Suprapubic skin (tissue), 4 donors: ENCODE measurements at regions not wholly inside any gene's neighbourhood (a gene's known extent, or its start where the extent isn't known, plus 50 kb on each side); places are given as distances from the start of the nearest gene placed in this dataset.

Source experiments
- DNase-seq, 2 donors: peaks; one replicate each; pipeline ENCODE4 v3.0.0-alpha.2; 2019; ENCODE audit warnings: low spot score in 2 of 2
- H3K27ac ChIP-seq: fragments of 200-600 bp; sonication (generic); one replicate; pipeline ENCODE4 v1.5.1; 2019
- H3K27me3 ChIP-seq: fragments of 200-600 bp; sonication (generic); one replicate; pipeline ENCODE4 v1.5.1; 2019
- H3K36me3 ChIP-seq: fragments of 200-600 bp; sonication (generic); one replicate; pipeline ENCODE4 v1.5.1; 2019
- H3K4me1 ChIP-seq: fragments of 200-600 bp; sonication (generic); one replicate; pipeline ENCODE4 v1.5.1; 2019
- H3K4me3 ChIP-seq: fragments of 200-600 bp; sonication (generic); one replicate; pipeline ENCODE4 v1.5.1; 2019; ENCODE audit warnings: mild to moderate bottlenecking
- H3K9me3 ChIP-seq: fragments of 200-600 bp; sonication (generic); one replicate; pipeline ENCODE4 v1.5.1; 2019
- EP300 ChIP-seq: sonication (generic); formaldehyde crosslinking; IDR thresholded peaks from one replicate; pipeline ENCODE4 v1.6.1; 2017; ENCODE audit warnings: antibody characterized with exemption
- POLR2A ChIP-seq, 2 donors: fragments of 450-650 bp; IDR thresholded peaks; one replicate each; pipeline ENCODE4 v1.6.1; 2017; ENCODE audit warnings: antibody characterized with exemption in 2 of 2, mild to moderate bottlenecking in 2 of 2, moderate library complexity in 2 of 2
- POLR2AphosphoS5 ChIP-seq, 3 donors: sonication (generic); formaldehyde crosslinking; IDR thresholded peaks; one replicate each; pipeline ENCODE4 v1.6.1; 2017; ENCODE audit warnings: antibody characterized with exemption in 3 of 3
- WGBS: methylation state at CpG from one replicate; pipeline ENCODE4 v1.1.5; 2018; 5-methylcytosine and 5-hydroxymethylcytosine counted together
- TF ChIP-seq, protein P1 (sequence below), 2 donors: fragments of 200-600 bp in 1 of 2; fragments of 450-650 bp in 1 of 2; sonication (generic) in 1 of 2; IDR thresholded peaks; one replicate each; pipeline ENCODE4 v1.5.1; 2016 to 2019; ENCODE audit warnings: antibody characterized with exemption in 2 of 2, mild to moderate bottlenecking in 1 of 2, moderate library complexity in 1 of 2

DNA sequence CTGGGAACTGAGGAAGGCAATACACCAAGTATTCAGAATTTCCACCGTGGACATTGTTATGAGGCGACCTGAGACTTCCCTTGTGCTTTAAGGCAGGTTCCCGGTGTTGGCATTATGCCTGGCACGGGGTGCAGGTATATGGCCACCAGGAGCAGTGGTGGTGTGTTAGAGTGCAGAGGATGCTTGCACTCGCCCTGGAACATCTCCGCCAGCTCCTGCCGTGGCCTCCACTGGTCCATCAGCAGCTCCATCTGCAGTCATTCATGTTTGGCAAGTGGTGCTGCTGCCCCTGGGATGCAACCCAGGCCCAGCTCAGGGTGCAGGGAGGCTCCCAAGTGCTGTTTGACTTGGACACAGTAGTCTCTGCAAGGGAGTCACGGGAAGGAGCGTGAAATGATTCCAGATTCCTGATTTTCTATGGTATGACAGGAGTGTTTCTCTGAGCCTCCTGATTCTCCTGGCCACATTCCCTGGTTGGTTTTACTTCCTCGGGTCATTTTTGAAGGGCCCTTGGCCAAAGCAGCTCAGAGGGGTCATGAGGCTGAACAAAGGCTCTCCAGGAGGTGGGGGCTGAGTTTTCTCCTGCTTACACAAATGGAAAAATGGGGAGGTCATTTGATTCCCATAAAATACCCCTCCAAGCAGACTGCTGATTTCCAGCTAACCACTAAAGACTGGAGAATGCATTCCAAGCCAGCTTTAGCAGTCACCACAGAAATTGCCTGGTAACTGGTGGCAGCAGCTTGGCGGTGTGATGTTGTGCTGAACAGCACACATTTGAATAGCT is 60.4 kb upstream of the PSEN2 start:
- Histone ChIP-seq H3K27ac (no peak overlapping the region), H3K27me3 (no peaks in the 10 kb centered on the region), H3K36me3 (no peaks in the 10 kb centered on the region), H3K9me3 (no peaks in the 10 kb centered on the region), H3K4me3 (no peak overlapping the region), H3K4me1 (peaks cover 16% of the 10 kb centered on the region)
- no peak for TF ChIP-seq POLR2A (IDR thresholded peaks at IDR 0.05)
- WGBS, result 91% methylated on average over 10 of the region's 11 CpGs
- no peak for DNase-seq

DNA sequence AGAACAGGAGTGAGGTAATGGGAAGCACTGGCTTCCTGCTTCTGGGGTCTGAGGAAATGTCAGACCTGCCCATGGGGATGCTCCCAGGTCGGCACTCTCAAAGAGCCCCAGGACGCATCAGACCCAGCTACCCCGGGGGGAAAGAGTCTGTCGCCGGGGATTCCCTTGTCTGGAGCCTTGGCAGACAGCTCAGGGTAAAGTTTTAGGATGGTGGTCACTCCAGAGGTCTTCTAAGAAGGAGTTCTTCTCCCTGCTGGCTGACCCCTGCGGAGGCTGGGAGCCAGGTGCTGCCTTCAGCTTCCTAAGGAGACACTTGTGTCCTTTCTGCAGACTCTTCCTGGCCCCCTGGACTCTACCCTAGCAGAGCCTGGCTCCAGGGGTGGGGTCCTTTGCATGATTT is 61.9 kb upstream of the PSEN2 start:
- Histone ChIP-seq H3K4me1 (peaks cover 6% of the 10 kb centered on the region), H3K4me3 (no peak overlapping the region), H3K36me3 (no peaks in the 10 kb centered on the region), H3K9me3 (no peaks in the 10 kb centered on the region), H3K27me3 (no peaks in the 10 kb centered on the region), H3K27ac (no peak overlapping the region)
- no peak for DNase-seq
- 95% methylated on average over 5 of the region's 6 CpGs for WGBS
- TF ChIP-seq POLR2A (IDR thresholded peaks at IDR 0.05), result no peak
- TF ChIP-seq POLR2AphosphoS5 (IDR thresholded peaks at IDR 0.05), result no peak
- TF ChIP-seq EP300, result no peak
- TF ChIP-seq, protein P1, sequence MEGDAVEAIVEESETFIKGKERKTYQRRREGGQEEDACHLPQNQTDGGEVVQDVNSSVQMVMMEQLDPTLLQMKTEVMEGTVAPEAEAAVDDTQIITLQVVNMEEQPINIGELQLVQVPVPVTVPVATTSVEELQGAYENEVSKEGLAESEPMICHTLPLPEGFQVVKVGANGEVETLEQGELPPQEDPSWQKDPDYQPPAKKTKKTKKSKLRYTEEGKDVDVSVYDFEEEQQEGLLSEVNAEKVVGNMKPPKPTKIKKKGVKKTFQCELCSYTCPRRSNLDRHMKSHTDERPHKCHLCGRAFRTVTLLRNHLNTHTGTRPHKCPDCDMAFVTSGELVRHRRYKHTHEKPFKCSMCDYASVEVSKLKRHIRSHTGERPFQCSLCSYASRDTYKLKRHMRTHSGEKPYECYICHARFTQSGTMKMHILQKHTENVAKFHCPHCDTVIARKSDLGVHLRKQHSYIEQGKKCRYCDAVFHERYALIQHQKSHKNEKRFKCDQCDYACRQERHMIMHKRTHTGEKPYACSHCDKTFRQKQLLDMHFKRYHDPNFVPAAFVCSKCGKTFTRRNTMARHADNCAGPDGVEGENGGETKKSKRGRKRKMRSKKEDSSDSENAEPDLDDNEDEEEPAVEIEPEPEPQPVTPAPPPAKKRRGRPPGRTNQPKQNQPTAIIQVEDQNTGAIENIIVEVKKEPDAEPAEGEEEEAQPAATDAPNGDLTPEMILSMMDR (IDR thresholded peaks at IDR 0.05), result no peak

DNA sequence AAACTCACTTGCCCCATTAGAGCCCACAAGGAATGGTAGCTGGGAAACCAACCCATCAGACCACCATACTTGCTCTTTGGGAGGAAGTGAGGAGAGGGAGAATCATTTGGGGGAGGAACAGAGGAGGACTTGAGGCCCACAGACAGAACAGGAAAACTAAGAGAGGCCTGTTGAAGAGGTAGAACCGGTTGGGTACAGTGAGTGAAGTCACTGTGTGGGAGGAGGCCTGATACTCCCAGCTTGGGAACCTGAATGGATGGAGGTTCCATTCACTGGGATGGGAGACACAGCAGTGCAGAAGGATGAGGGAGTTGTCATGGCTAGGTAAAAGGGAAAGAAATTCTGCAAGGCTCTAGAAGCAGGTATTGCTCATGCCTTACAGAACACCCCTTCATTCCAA is 63.4 kb upstream of the PSEN2 start:
- DNase-seq, result no peak

DNA sequence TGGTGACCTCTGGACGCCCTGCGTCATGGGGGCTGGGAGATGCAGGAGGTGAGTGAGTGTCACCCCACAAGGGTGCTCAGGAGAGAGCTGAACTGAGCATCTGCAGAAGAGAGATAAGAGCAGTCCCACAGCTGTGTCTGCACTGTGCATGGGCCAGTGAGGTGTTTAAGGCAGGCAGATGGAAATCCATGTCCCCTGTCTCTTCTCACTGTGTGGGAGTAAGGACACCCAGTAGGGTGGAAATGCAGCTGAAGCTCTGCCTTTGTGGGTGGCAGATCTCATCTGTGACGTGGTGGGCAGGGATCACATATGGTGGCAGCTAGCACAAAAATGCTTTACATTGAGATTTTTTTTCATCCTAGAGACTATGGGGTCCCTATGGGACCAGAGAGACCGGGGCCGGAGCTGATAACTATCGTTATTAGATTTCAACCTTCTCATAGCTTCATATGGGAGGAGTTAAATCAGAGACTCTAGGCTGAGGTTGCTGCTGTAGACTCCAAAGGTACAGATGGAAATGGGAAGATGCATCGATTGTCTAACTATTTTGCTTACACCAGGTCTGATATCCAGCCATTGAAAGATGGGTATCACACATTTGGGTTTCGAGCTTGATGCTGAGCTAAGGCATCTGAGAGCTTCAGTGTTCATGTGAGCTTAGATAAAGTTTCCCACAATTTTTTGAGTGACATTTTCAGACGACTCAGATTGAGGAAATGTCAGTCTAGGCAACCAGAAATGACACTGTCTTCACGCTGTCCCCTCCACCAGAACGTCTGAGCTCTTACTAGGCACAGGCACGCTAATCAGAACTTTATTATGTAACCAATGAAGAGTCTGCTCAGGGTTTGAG is 65.3 kb upstream of the PSEN2 start:
- H3K27ac ChIP-seq, result no peak overlapping the region
- peaks cover 6% of the 10 kb centered on the region for H3K4me1 ChIP-seq
- 83% methylated on average over 12 of the region's 12 CpGs for WGBS
- no peak for TF ChIP-seq POLR2AphosphoS5 (IDR thresholded peaks at IDR 0.05)
- no peak for TF ChIP-seq EP300
- TF ChIP-seq, protein P1 (IDR thresholded peaks at IDR 0.05), result no peak
- TF ChIP-seq POLR2A (IDR thresholded peaks at IDR 0.05), result no peak
- H3K36me3 ChIP-seq, result no peaks in the 10 kb centered on the region
- H3K9me3 ChIP-seq, result no peaks in the 10 kb centered on the region
- H3K27me3 ChIP-seq, result no peaks in the 10 kb centered on the region
- no peak for DNase-seq
- no peak overlapping the region for H3K4me3 ChIP-seq

More for the DNA sequence above, 63.4 kb upstream of the PSEN2 start:
- Histone ChIP-seq H3K4me3 (no peak overlapping the region), H3K27ac (no peak overlapping the region), H3K4me1 (peaks cover 6% of the 10 kb centered on the region), H3K27me3 (no peaks in the 10 kb centered on the region), H3K9me3 (no peaks in the 10 kb centered on the region), H3K36me3 (no peaks in the 10 kb centered on the region)
- WGBS, result 27% methylated on average over 1 of the region's 1 CpG
- TF ChIP-seq EP300, result no peak
- TF ChIP-seq, protein P1 (IDR thresholded peaks at IDR 0.05), result no peak
- TF ChIP-seq POLR2AphosphoS5 (IDR thresholded peaks at IDR 0.05), result no peak
- no peak for TF ChIP-seq POLR2A (IDR thresholded peaks at IDR 0.05)

DNA sequence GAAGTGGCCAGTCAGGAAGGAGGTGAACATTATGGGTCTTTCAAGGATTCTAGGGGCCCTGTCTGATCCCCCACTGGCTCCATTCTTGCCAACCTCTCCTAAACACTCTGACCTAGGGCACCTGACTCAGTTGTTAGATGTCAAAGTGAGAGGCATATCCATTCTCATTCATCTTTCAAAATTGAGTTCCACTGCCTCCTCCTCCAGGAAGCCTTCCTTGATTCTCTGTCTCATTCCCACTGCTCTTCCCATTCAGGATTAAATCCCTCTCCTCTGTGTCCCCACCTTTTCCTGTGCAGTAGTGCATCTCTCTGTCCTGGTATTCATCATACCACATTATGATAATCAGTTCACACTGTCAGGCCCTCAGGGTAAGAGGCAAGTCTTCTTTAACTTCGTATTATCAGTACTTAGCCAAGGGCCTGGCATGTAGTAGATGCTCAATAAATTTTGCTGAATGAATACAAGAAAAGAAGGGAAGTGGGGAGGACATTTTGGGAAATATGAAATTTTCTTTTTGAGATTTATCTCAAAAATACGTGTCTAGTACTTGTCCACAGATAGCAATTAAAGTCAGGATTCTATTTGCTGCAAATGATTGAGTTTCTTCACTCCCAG is 61.8 kb upstream of the ITPKB start:
- Histone ChIP-seq H3K4me1 (peaks cover 4% of the 10 kb centered on the region), H3K27ac (no peak overlapping the region), H3K4me3 (no peak overlapping the region), H3K36me3 (no peaks in the 10 kb centered on the region), H3K9me3 (no peaks in the 10 kb centered on the region), H3K27me3 (no peaks in the 10 kb centered on the region)
- WGBS, result 69% methylated on average over 2 of the region's 2 CpGs
- DNase-seq, result no peak
- no peak for TF ChIP-seq POLR2AphosphoS5 (IDR thresholded peaks at IDR 0.05)
- TF ChIP-seq, protein P1 (IDR thresholded peaks at IDR 0.05), result no peak
- TF ChIP-seq EP300, result no peak
- no peak for TF ChIP-seq POLR2A (IDR thresholded peaks at IDR 0.05)
